ENCODE measurements at regions not wholly inside any gene's neighbourhood (a gene's known extent, or its start where the extent isn't known, plus 50 kb on each side); places are given as distances from the start of the nearest gene placed in this dataset.

DNA sequence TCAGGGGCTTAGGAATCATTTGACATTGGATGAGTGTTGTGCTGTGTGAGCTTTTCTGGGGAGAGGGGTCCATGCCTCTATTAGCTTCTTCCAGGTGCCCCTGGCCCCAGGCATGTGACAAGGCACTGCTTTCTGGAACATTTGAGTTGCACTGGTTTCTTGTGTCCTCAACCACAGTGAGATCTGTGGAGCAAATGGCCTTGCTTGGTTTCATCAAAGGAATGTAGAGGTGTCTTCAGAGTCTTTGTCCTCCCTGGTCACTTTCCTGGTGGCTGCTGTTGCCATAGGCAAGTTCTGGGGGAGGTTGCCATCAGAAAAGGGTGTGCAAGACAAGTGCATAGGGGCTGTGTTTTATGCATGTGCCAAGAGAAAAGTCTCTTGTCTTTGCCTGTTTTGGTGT, 157.5 kb downstream of the MACROH2A1 start:
- TF ChIP-seq, protein P1, sequence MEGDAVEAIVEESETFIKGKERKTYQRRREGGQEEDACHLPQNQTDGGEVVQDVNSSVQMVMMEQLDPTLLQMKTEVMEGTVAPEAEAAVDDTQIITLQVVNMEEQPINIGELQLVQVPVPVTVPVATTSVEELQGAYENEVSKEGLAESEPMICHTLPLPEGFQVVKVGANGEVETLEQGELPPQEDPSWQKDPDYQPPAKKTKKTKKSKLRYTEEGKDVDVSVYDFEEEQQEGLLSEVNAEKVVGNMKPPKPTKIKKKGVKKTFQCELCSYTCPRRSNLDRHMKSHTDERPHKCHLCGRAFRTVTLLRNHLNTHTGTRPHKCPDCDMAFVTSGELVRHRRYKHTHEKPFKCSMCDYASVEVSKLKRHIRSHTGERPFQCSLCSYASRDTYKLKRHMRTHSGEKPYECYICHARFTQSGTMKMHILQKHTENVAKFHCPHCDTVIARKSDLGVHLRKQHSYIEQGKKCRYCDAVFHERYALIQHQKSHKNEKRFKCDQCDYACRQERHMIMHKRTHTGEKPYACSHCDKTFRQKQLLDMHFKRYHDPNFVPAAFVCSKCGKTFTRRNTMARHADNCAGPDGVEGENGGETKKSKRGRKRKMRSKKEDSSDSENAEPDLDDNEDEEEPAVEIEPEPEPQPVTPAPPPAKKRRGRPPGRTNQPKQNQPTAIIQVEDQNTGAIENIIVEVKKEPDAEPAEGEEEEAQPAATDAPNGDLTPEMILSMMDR (IDR thresholded peaks at IDR 0.05) = no peak
- TF ChIP-seq POLR2A (IDR thresholded peaks at IDR 0.05; ENCODE audit: low read length) (no peak), USF2 (IDR thresholded peaks at IDR 0.05) (no peak), CEBPB (IDR thresholded peaks at IDR 0.05) (no peak), HEYL (CRISPR knock-in tag; IDR thresholded peaks at IDR 0.05) (no peak), MAX (IDR thresholded peaks at IDR 0.05) (no peak), EP300 (IDR thresholded peaks at IDR 0.05) (no peak), NR3C1 (IDR thresholded peaks at IDR 0.05) (no peak), MAZ (IDR thresholded peaks at IDR 0.05; ENCODE audit: borderline replicate concordance, low read depth, low read length) (no peak), CHD2 (IDR thresholded peaks at IDR 0.05; ENCODE audit: low read length, partially characterized antibody) (no peak), TFCP2L1 (CRISPR knock-in tag; IDR thresholded peaks at IDR 0.05) (no peak), MYC (IDR thresholded peaks at IDR 0.05; ENCODE audit: borderline replicate concordance, low read length) (no peak)
- TF ChIP-seq, protein P2, sequence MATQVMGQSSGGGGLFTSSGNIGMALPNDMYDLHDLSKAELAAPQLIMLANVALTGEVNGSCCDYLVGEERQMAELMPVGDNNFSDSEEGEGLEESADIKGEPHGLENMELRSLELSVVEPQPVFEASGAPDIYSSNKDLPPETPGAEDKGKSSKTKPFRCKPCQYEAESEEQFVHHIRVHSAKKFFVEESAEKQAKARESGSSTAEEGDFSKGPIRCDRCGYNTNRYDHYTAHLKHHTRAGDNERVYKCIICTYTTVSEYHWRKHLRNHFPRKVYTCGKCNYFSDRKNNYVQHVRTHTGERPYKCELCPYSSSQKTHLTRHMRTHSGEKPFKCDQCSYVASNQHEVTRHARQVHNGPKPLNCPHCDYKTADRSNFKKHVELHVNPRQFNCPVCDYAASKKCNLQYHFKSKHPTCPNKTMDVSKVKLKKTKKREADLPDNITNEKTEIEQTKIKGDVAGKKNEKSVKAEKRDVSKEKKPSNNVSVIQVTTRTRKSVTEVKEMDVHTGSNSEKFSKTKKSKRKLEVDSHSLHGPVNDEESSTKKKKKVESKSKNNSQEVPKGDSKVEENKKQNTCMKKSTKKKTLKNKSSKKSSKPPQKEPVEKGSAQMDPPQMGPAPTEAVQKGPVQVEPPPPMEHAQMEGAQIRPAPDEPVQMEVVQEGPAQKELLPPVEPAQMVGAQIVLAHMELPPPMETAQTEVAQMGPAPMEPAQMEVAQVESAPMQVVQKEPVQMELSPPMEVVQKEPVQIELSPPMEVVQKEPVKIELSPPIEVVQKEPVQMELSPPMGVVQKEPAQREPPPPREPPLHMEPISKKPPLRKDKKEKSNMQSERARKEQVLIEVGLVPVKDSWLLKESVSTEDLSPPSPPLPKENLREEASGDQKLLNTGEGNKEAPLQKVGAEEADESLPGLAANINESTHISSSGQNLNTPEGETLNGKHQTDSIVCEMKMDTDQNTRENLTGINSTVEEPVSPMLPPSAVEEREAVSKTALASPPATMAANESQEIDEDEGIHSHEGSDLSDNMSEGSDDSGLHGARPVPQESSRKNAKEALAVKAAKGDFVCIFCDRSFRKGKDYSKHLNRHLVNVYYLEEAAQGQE (IDR thresholded peaks at IDR 0.05) = no peak
- TF ChIP-seq, protein P3, sequence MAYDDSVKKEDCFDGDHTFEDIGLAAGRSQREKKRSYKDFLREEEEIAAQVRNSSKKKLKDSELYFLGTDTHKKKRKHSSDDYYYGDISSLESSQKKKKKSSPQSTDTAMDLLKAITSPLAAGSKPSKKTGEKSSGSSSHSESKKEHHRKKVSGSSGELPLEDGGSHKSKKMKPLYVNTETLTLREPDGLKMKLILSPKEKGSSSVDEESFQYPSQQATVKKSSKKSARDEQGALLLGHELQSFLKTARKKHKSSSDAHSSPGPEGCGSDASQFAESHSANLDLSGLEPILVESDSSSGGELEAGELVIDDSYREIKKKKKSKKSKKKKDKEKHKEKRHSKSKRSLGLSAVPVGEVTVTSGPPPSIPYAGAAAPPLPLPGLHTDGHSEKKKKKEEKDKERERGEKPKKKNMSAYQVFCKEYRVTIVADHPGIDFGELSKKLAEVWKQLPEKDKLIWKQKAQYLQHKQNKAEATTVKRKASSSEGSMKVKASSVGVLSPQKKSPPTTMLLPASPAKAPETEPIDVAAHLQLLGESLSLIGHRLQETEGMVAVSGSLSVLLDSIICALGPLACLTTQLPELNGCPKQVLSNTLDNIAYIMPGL (CRISPR knock-in tag; IDR thresholded peaks at IDR 0.05; ENCODE audit: borderline replicate concordance) = no peak

Data from A549 (cell line).